HG03521 (cell line): ENCODE measurements at regions not wholly inside any gene's neighbourhood (a gene's known extent, or its start where the extent isn't known, plus 50 kb on each side); places are given as distances from the start of the nearest gene placed in this dataset.
"Not testable (repeated sequence)": the region's sequence is repeated elsewhere in the genome, so short reads cannot be mapped to it uniquely, and the experiment has no call there.

Experiments used
- ATAC-seq: cut with Tn5 transposase; IDR thresholded peaks from one replicate; pipeline ENCODE4 v1.9.1; 2021; ENCODE audit warnings: mild to moderate bottlenecking, moderate library complexity; ENCODE audit not compliant: unreplicated experiment

DNA sequence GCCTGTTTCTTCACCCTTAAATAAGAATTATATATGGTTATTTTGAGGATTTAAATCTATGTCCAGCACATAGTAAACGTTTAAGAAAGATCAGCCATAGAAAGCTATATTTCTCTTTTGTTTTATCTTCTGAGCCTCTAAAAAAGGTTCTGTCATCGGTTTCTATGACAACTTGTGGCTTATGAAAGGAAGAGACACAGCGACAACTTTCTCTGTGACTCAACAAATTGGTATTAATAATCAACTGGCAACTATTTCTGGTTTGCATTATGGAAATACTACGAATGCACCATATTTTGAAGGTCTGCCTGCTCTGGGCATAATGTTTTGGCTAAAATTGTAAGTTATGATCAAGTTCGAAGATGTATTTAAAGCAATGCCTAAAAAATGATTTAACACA is 751.0 kb downstream of the CD109 start:
- ATAC-seq = peak; percentile 86

DNA sequence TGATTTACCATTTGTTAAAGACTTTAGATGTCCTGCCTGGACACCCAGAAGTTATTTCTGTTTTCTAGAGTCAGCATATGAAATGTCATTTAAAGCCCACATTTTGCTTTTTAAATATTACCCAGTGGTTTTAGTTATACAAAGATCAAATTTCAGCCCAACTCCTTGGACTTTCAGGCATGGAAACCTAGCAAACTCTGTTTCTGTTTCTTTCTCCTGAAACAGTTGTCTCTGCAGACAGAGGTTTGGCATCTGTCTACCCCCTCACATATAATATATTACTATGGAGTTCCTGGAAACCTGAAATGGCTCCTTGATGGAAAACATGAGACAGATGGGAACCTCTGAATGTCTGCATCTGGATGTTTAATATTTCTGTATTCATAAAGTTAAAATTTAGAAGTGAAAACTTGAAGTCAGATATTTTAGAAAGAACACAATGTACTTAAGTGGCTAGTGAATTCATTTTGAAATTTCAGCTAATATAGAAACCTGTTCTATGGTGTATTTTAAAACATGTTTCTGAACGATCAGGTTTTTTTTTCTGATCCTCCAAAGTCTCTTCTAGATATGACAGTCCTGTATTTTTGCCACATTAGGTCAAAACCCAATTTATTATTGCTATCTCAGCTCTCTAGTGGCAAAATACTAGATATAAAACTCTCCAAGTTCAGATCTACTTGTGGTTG is 743.3 kb downstream of the CD109 start:
- ATAC-seq = no peak

DNA sequence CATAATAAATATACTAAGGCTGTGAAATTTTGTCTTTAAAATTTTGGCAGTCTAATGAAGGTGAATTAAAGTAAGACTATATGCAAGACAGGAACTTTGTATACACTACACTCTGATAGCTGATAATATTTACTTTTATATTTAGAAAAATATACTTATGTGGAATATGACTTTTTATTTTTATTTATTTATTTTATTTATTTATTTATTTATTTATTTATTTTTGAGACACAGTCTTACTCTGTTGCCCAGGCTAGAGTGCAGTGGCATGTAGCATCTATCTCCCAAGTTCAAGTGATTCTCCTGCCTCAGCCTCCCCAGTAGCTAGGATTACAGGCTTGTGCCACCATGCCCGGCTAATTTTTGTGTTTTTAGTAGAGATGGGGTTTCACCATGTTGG is 742.4 kb downstream of the CD109 start:
- ATAC-seq = not testable (repeated sequence)

DNA sequence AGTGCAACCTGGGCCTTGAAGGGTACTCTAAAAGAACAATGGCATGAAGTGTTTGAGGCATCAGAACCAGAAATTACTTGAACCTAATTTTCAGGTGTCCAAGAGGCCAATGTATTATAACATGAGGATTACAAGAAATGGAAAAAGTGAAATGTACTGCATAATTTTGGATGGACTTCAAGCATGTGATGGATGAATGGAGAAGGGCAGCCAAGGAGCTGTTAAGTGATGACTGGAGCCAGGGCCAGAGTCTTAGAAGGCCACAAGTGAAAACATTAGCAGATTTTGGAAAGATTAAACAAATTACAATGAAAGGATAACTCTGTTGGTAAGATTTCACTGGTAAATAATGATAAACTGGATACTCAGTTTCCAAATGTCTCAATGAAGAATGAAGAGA is 738.2 kb downstream of the CD109 start:
- ATAC-seq = no peak

DNA sequence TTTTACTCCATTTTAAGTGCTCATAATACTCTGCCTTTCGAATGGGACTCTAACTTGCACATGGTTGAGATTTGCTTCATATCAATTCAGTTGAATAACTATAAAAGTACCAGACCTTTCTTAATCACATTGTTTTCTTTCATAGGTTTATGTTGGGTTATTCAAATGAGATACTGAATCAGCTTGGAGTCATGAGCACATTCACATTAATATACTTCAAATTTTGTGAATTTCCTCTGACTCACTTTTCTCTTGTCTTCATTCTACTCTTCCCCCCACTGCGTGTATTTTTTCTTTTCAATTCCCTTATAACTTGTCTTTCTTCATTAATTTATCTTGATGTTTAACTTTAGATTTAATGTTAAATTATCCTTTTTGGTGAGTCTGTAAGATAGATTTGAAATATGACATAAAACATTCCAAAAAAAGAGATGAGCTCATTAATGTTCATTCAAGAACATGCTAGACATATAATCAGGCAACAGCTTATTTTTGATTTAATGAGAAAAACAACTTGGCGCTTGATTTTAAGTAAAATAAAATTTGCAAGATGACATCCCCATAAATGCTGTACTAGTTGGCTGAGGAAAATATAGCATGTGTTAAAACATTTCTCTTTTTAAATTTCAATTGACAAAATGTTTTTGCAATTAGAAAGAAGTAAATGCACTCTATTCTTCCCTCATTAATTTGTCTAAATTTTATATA is 736.0 kb downstream of the CD109 start:
- ATAC-seq = no peak

DNA sequence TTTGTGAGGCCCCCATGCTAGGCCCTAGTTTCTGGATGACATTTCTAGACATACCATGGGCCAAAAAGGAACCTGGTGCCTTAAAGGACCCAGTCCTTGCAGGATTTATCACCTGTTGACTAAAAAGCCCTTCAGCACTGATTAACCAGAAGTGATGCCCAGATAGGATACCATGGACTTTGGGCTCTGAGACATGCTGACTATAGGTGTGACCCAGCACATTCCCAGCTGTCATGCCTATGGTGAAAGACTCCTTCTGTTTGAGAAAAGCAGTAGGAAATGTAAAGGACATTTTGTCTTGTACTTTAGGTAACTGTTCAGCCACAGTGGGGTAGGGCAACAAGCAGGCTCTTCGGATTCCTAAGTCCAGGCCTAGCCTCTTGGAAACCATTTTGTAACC is 724.2 kb downstream of the CD109 start:
- no peak for ATAC-seq

DNA sequence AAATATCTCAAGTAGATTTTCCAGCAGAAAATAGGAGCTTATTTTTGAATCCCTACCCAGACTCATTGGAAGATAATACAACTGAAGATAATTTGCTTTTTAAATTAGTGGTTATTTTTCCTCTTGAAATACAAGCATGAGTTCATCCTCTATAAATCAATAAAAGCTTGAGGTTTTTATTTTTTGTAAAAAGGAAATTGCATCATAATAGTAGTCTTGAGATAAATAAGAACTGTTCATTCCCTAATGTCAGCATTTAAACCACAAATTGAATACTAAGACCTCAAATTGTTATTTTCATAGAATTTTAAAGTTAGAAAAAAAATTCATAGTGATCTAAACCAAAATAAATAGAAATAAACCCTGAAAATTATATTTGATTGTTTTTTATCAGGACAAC is 719.1 kb downstream of the CD109 start:
- ATAC-seq = no peak

DNA sequence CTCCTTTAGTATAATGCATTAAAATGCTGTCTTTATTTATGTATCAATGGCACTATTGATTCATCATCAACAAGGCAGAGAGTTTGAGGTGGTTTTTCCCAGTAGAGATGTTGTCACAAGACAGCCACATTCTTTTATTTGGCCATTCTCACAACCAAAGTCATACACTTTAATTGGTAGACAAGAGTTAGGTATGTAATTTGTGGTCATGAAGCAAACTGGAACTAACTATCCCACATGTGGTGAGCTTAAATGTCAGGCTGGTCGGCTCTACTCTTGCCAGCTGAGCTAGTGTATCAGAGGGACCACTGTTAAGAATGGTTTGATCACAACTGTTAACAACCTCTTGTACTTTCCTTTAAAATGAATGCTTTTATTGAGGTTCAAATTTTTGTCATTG is 714.6 kb downstream of the CD109 start:
- no peak for ATAC-seq

DNA sequence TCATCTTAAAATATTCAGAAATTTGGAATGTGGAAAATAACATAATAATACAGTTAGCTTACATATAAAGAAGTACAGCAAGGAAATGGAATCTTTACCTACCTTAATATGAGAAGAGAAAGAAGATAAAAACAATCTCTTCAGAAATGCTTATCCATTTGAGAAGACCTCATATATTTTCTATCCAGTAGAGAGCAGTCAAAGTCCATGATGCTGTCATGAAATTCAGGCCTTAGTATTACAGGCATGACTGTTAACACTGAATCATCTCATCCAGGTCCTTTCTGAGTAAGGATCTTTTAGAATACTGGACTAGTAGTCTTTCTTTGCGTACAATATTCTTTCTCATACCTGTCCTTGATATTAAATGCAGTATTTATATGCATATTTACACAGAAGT is 713.4 kb downstream of the CD109 start:
- ATAC-seq = peak; percentile 67

DNA sequence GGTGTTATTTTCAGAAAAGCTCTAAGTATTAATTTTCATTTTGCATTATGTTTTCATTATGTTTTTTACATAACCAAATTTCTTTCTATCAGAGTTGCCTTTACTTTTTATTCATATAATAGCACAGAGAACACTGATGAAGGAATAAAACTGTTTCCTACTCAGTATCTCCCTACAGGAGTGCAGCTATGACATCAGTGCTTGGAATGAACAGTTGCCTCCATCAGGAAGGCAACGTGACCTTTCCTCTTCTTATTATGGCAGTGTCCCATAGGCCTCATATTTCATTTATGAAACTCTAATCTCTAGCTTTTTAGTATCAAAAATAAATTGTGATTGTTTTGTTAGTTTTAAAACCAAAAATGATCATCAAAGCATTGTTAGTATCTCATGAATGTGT is 712.8 kb downstream of the CD109 start:
- ATAC-seq = no peak

DNA sequence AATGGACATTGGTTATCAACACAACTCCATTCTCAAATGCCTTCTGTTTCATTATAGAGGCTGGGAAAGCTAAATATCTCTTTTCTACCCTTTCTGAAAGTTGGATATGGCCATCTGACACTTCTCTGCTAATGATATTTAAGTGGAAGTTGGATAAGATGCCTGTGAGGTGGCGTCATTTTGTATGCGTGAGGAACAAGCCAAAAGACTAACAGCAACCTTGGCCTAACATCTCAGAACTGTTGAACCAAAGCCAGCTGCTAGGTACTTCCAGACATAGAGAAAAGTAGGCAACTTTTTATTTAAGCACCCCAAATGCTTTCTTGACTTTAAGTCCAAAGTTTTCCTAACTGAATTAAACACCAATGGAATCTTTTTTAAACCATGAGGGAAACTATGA is 708.4 kb downstream of the CD109 start:
- ATAC-seq = no peak

DNA sequence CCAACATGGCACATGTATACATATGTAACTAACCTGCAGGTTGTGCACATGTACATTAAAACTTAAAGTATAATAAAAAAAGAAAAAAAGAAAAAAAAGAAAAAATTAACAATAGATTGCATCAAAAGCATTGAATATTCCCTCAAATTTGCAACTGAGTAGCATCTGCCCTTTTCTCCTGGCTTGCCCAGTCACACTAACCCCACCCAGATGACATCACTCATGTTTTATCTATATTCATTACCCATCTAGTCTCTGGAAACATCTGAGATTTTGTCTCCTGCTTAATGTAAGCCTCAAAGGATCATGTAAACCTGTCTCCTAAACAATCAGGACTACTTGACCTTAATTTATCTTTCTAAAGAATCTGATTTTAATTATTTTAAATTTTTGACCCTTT is 706.8 kb downstream of the CD109 start:
- ATAC-seq = no peak

DNA sequence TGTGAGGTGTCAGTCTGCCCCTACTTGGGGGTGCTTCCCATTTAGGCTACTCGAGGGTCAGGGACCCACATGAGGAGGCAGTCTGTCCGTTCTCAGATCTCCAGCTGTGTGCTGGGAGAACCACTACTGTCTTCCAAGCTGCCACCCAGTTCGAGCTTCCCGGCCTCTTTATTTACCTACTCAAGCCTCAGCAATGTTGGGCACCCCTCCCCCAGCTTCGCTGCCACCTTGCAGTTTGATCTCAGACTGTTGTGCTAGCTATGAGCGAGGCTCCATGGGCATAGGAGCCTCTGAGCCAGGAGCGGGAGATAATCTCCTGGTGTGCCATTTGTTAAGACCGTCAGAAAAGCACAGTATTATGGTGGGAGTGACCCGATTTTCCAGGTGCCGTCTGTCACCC is 682.4 kb downstream of the CD109 start:
- ATAC-seq = not testable (repeated sequence)

DNA sequence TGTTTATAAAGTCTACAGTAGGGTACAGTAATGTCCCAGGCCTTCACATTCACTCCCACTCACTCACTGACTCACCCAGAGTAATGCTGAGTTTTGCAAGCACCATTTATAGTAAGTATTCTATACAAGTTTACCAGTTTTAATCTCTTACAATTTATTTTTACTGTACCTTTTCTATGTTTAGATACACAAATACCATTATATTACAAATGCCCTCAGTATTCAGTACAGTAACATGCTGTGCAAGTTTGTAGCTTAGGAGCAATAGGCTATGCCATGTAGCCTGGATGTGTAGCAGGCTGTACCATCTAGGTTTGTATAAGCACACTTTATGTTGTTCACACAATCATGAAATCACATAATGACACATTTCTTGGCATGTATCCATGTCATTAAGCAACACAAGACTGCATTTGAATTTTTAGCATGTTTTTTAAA is 673.6 kb downstream of the CD109 start:
- no peak for ATAC-seq

DNA sequence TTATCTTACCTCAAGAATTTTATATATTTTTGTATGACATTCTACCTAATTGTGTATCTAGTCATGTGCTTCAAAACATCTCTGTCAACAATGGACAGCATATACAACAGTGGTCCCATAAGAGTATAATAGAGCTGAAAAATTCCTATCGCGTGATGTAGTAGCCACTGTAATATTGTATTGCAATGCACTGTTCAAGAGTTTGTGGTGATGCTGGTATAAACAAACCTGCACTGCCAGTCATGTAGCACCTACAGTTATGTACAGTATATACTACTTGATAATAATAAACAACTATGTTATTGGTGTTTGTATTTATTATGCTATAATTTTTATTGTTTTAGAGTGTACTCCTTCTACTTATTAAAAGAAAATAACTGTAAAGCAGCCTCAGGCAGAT is 672.7 kb downstream of the CD109 start:
- ATAC-seq = no peak

DNA sequence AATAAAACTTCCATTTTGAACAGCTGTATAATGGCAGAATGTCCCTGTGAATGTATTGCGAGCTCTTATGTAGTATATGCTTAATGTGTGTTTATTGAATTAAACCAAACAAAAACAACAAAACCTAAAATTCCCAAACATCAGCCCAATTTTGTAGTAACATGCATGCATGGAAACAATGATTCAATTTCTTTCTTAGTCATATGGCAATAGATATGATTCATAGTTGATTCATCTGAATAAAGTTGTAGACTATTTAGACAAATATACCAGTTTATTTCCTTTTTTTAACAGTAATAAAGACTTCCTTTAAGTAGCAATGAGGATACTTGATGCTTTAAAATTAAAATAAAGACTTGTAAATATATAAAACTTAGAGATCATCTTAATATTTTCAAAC is 670.6 kb downstream of the CD109 start:
- ATAC-seq = no peak

DNA sequence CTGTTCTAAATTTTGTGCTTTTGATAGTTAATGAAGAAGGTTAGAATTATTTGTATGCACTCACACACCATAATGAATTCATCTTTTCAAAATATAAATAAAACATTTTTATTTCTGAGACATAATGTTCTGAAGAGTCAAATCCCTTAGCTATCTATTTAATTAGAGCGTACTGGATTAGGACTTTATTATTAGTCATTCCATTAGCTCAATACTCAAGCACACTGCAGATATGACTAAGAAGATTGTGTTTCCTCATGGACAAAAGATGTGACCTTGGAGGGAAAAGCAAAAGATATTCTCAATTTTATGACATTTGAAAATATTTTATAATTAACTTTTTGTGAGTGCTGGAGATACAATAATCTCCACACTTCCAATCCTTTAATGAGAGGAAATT is 666.4 kb downstream of the CD109 start:
- ATAC-seq = no peak

DNA sequence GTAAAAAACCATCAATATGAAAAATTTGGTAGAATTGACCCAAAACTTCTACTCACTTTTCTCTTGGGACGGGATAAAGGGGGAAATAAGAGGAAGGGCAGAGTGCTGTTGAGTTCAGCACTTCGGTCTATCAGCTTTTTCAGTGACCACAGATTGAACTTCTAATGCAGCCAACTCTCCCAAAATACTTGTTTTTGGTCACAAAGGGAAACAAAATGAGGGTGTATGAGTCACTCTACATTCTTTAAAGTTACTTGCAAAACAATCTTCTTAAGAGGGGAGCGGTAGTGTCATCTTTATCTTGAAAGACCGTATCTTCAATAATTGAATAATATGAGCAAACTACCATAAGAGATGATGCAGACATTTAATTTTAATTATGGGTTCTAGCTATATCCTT is 661.3 kb downstream of the CD109 start:
- ATAC-seq = no peak

DNA sequence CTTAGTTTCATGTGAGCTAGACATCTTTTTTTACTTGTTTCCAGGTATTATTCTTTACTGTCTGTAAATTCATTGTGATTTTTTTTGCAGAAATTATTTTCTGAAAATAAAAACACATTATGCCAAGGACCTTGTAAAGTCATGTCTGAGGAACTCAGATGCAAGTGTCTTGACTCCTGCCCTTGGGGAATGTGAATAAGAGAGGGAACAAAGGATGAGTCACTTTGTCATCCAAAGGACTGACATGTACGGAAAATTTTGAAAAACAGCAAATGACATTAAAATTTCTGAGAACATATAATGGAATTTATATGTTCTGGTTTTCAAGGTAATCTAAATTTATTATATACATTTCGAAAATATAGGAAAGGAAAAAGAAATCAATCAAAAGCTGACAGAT is 660.4 kb downstream of the CD109 start:
- ATAC-seq = no peak

DNA sequence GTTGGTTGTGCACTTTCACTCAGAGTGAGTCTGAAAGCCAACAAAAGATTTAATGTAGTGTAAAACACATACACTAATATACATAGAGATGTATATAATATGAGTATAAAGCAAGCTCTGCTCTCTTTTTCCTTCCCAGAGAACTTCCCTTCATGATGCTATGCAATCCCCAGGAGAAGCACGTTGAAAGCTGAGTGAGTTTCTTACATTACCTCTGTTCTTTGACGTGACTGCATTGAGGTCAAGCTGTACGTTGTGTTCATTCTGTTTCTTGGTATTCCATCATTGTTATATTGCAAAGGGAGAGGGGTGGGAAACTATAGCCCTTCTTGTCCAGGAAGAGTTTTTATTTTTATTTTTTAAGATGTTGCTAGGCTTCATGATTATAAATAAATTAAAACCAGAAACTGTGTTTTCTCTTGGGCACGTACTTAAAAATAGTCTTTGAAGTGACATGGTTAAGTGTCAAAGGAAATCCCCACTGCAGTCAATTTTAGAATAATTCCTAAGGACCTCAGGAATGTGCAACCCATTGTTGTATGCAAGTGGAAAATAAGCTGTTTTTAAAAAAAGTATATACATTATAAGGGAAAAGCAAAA is 651.0 kb downstream of the CD109 start:
- no peak for ATAC-seq

DNA sequence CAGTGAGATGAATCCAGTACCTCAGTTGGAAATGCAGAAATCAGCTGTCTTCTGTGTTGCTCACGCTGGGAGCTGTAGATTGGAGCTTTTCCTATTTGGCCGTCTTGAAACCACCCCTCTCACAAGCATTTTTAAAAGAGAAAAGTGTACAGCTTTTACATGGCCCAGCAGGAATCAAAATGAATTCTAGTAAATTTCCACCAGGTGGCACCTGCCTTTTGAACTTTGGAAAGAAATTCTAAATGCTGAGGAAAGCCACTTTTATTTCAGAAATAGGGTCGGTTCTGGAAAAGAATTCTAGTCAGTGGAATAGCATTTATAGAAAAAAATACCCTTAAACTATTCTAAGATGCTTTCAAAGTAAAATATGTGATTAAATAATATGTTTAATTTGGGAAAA is 647.8 kb downstream of the CD109 start:
- no peak for ATAC-seq

DNA sequence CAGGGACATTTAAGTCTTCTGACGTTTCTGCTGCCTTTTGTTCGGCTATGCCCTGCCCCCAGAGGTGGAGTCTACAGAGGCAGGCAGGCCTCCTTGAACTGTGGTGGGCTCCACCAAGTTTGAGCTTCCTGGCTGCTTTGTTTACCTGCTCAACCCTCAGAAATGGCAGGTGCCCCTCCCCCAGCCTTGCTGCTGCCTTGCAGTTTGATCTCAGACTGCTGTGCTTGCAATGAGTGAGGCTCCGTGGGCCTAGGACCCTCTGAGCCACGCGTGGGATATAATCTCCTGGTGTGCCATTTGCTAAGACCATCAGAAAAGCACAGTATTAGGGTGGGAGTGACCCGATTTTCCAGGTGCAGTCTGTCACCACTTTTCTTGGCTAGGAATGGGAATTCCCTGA is 647.3 kb downstream of the CD109 start:
- not testable (repeated sequence) for ATAC-seq
